ENCODE measurements at regions not wholly inside any gene's neighbourhood (a gene's known extent, or its start where the extent isn't known, plus 50 kb on each side); places are given as distances from the start of the nearest gene placed in this dataset.

DNA sequence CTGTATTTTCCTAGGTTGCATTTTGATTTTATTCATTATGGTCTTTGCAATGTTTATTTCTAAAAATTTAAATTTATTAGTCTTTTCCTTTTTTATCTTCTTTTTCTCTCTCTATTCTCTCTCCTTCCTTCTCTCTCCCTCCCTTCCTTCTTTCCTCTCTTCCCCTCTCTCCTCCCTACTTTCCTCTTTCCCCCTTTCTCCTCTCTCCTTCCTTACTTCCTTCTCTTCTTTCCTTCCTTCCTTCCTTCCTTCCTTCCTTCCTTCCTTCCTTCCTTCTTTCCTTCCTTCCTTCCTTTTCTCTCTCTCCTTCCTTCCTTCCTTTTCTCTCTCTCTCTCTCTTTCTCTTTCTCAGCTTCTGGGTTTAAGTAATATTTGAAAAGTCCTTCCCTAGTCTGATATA lies 72.8 kb upstream of the RASGRF1 start:
- H3K9me3 Mint-ChIP-seq (ENCODE audit: low read depth, unreplicated experiment), result no peaks in the 10 kb centered on the region
- peaks cover 1% of the 10 kb centered on the region for H3K4me1 Mint-ChIP-seq (ENCODE audit: low read depth, unreplicated experiment)
- H3K27me3 Mint-ChIP-seq (ENCODE audit: unreplicated experiment), result no peaks in the 10 kb centered on the region
- intact Hi-C loops (cut with micrococcal nuclease; ENCODE audit: unreplicated experiment), result no loop called here
- H3K4me3 Mint-ChIP-seq (ENCODE audit: low read depth, unreplicated experiment), result no peak overlapping the region
- CTCF ChIA-PET, result no interaction called here
- H3K27ac Mint-ChIP-seq (ENCODE audit: unreplicated experiment), result no peak overlapping the region
- H3K36me3 Mint-ChIP-seq (ENCODE audit: insufficient read depth, unreplicated experiment), result peaks cover 4% of the 10 kb centered on the region
- TF ChIP-seq, protein P1, sequence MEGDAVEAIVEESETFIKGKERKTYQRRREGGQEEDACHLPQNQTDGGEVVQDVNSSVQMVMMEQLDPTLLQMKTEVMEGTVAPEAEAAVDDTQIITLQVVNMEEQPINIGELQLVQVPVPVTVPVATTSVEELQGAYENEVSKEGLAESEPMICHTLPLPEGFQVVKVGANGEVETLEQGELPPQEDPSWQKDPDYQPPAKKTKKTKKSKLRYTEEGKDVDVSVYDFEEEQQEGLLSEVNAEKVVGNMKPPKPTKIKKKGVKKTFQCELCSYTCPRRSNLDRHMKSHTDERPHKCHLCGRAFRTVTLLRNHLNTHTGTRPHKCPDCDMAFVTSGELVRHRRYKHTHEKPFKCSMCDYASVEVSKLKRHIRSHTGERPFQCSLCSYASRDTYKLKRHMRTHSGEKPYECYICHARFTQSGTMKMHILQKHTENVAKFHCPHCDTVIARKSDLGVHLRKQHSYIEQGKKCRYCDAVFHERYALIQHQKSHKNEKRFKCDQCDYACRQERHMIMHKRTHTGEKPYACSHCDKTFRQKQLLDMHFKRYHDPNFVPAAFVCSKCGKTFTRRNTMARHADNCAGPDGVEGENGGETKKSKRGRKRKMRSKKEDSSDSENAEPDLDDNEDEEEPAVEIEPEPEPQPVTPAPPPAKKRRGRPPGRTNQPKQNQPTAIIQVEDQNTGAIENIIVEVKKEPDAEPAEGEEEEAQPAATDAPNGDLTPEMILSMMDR (IDR thresholded peaks at IDR 0.05; ENCODE audit: unreplicated experiment), result no peak
- no TSS peak for BruUV-seq (replicated peaks)
- DNase-seq, result no peak

DNA sequence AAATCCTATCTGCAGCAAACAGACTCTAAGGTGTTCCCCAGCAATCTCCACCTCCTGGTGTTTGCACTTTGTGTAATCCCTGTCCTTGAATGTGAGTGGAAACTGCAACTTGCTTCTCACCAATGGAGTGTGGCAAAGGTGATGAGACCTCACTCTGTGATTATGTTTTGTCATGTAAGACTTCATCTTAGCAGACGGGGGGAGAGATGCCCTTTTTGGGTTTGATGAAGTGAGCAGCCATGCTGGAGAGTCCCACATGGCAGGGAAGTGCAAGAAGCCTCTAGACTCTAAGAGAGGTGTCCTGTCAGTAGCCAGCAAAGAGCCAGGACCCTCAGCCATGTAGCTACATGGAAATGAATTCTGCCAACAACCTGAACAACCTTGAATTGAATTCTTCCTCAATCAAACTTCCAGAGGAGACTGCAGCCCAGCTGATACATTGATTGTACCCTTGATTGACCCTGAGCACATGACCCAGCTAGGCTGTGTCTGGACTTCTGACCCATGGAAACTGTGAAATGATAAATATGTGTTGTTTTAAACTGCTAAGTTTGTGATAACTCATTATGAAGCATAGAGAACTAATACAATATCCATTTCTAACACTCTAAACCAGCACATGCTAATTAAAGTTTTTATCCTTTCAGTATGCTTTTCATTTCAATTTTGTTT lies 71.4 kb upstream of the RASGRF1 start:
- DNase-seq, result no peak
- CTCF ChIA-PET, result no interaction called here
- Mint-ChIP-seq H3K36me3 (ENCODE audit: insufficient read depth, unreplicated experiment) (peaks cover 4% of the 10 kb centered on the region), H3K4me3 (ENCODE audit: low read depth, unreplicated experiment) (no peak overlapping the region), H3K27ac (ENCODE audit: unreplicated experiment) (no peak overlapping the region), H3K9me3 (ENCODE audit: low read depth, unreplicated experiment) (no peaks in the 10 kb centered on the region), H3K4me1 (ENCODE audit: low read depth, unreplicated experiment) (peaks cover 13% of the 10 kb centered on the region), H3K27me3 (ENCODE audit: unreplicated experiment) (no peaks in the 10 kb centered on the region)
- no TSS peak for BruUV-seq (replicated peaks)
- intact Hi-C loops (cut with micrococcal nuclease; ENCODE audit: unreplicated experiment), result no loop called here
- TF ChIP-seq, protein P1 (IDR thresholded peaks at IDR 0.05; ENCODE audit: unreplicated experiment), result no peak

DNA sequence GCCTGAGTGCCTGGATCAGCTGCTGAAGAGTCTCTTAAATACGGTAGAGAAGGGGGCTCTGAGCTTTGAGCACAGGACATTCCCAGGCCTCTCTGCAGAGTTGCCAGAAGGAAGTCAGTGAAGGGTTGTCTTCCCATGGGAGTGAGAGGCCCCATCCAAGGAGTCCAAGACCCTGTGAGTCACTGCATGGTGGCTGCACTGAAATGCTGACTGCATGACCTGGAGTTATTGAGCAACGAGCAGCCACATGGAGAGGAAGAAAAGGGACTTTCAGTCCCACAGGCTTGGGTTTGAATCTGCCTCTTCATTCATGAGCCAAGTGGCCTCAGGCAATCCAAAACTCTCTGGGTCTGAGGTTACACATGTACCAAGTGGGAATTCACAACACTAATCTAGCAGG lies 69.6 kb upstream of the RASGRF1 start:
- CTCF ChIA-PET, result interaction anchor here (0.7 kb wide), 1 partner anchor 1370 kb away, joined by 3 read pairs; no protein-coding TSS in a partner anchor

DNA sequence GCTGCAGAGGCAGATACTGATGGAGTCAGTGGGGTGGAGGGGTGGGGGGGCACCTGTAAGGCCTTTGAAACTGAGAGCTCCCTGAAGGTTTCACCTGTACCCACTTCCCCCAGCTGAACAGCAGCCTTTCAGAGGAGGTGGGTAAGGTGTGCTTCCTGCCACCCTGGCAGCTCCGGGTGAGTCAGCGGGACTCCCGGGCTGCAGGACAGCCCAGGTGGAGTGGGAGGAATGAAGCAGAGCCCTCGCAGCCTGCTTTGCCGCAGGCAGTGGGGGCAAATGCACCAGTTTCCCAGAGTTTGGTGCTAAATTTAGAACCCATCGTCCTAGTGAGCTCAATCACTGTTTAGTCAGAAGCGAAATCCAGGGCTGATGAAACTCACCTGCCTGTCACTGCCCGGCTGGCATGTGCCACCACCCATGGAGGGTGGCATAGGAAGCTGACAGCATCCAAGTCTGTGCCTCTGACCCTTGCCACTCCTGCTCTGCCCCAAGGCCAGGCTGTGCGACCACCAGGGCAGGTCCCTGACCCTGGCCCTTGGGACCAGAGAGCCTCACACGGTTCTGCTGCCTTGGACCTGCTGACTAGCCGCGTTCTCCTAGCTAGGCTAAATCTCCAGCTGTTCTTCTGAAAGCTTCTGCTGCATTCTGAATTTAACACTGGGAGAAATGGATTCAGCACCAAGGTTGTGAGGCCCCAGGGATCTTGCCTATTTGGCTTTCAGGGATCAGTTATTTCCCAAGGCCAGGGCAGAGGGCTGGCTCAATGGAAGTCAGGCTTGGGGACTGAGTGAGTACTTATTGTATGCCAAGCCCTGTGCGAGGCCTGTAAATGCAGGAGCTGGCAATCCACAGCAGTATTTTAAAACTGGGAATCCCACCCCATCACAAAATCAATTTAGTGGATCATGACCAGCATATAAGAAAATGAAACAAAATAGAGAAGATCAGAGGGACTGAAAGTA lies 67.3 kb upstream of the RASGRF1 start:
- intact Hi-C loops (cut with micrococcal nuclease; ENCODE audit: unreplicated experiment), result loop anchor here (10.0 kb wide), 1 partner anchor 317 kb away; no protein-coding TSS in a partner anchor
- H3K9me3 Mint-ChIP-seq (ENCODE audit: low read depth, unreplicated experiment), result no peaks in the 10 kb centered on the region
- CTCF ChIA-PET, result interaction anchor here (0.5 to 1.4 kb wide), 5 partner anchors 9 to 347 kb away, joined by 3 to 7 read pairs (median 4); no protein-coding TSS in a partner anchor
- peak; percentile 61 for DNase-seq
- TF ChIP-seq, protein P1 (IDR thresholded peaks at IDR 0.05; ENCODE audit: unreplicated experiment), result no peak
- H3K4me3 Mint-ChIP-seq (ENCODE audit: low read depth, unreplicated experiment), result no peak overlapping the region
- H3K27ac Mint-ChIP-seq (ENCODE audit: unreplicated experiment), result no peak overlapping the region
- no peaks in the 10 kb centered on the region for H3K27me3 Mint-ChIP-seq (ENCODE audit: unreplicated experiment)
- no TSS peak for BruUV-seq (replicated peaks)
- peaks cover 18% of the 10 kb centered on the region for H3K4me1 Mint-ChIP-seq (ENCODE audit: low read depth, unreplicated experiment)
- peaks cover 4% of the 10 kb centered on the region for H3K36me3 Mint-ChIP-seq (ENCODE audit: insufficient read depth, unreplicated experiment)

More for the DNA sequence above, 69.6 kb upstream of the RASGRF1 start:
- H3K27ac Mint-ChIP-seq (ENCODE audit: unreplicated experiment), result no peak overlapping the region
- TF ChIP-seq, protein P1 (IDR thresholded peaks at IDR 0.05; ENCODE audit: unreplicated experiment), result no peak
- H3K4me3 Mint-ChIP-seq (ENCODE audit: low read depth, unreplicated experiment), result no peak overlapping the region
- H3K4me1 Mint-ChIP-seq (ENCODE audit: low read depth, unreplicated experiment), result peaks cover 18% of the 10 kb centered on the region
- DNase-seq, result no peak
- intact Hi-C loops (cut with micrococcal nuclease; ENCODE audit: unreplicated experiment), result no loop called here
- H3K36me3 Mint-ChIP-seq (ENCODE audit: insufficient read depth, unreplicated experiment), result peaks cover 4% of the 10 kb centered on the region
- H3K27me3 Mint-ChIP-seq (ENCODE audit: unreplicated experiment), result no peaks in the 10 kb centered on the region
- no TSS peak for BruUV-seq (replicated peaks)
- no peaks in the 10 kb centered on the region for H3K9me3 Mint-ChIP-seq (ENCODE audit: low read depth, unreplicated experiment)

Data from Calu3 (cell line).